GM19452 (cell line): ENCODE measurements at regions not wholly inside any gene's neighbourhood (a gene's known extent, or its start where the extent isn't known, plus 50 kb on each side); places are given as distances from the start of the nearest gene placed in this dataset.
"Not testable (repeated sequence)": the region's sequence is repeated elsewhere in the genome, so short reads cannot be mapped to it uniquely, and the experiment has no call there.

Experiments used
- ATAC-seq: cut with Tn5 transposase; IDR thresholded peaks from one replicate; pipeline ENCODE4 v1.9.1; 2021; ENCODE audit not compliant: unreplicated experiment

- ATAC-seq = no peak
Observed at GRCh38 chr4:34953145-34953799, 1291.0 kb downstream of the ARAP2 start.

DNA sequence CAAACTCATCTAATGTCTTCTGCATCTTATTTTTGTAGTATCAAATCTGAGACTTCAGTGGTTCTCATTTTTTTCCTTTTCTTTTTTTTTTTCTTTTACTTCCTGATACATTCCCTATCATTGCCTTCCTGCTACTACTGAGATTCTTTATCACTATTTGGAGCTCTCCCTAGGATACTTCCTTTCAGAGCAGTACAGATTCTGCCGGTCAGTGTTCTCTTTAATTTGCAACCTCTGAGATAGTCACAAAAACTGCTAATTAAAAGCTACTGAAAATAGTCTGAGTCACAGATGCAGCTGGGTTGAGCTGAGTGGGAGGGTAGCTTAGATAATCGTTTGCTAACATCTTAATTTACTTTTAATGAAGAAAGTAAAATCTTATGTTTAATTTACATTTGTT is 1279.7 kb downstream of the ARAP2 start:
- ATAC-seq = no peak

GRCh38 chr4:34972189-34972588 is 1272.1 kb downstream of the ARAP2 start:
- no peak for ATAC-seq

GRCh38 chr4:34973650-34974312 is 1270.5 kb downstream of the ARAP2 start:
- ATAC-seq = no peak

GRCh38 chr4:34974313-34974680 is 1270.0 kb downstream of the ARAP2 start:
- ATAC-seq = no peak

DNA sequence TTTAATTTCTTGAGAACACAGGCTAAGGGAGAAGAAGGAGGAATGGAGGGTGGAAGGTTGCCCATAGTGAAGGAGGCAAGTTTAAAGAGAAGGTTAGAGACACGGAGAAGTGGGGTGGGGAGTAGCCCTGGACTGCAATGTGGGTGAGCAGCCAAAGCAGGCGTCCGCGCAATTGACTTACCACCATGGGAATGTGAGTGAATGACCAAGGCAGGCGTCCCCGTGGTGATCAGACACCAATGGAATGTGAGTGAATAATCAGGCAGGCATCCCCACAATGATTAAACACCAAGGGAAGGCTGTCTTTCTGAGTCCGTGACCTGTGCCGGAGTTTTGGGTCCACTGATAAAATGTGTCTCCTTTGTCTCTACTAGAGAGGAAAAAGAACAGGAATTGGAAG is 1223.1 kb downstream of the ARAP2 start:
- ATAC-seq = not testable (repeated sequence)

DNA sequence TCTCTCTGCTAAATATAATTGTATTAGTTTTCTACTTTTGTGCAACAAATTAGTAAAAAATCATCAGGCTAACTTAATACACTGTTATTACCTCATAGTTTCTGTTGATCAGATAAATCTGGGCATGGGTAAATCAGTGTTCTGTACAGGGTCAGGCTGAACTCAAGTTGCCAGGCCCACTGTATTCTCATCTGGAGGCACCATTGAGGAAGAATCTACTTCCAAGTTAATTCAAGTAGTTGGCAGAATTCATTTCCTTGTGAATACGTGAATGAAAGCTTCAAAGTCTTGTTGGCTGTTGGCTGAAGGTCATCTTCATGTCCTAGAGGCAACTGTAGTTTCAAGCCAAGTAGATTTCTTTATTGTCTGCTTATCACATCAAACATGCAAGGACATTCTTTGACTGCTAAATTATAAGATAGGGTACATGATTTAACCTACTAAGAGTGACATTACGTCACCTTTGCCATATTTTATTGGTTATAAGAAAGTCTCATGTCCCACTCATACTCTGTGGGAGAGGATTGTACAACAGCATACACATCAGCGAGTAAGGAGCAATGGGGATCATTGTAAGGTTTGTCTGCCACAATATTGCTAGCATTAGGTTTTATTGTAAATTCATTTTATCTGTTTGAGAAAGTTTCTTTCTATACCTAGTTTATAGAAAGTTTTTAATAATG is 1219.0 kb downstream of the ARAP2 start:
- no peak for ATAC-seq

- no peak for ATAC-seq
Observed at GRCh38 chr4:35038079-35038805, 1206.1 kb downstream of the ARAP2 start.

- no peak for ATAC-seq
Observed at GRCh38 chr4:35038845-35039244, 1205.5 kb downstream of the ARAP2 start.

DNA sequence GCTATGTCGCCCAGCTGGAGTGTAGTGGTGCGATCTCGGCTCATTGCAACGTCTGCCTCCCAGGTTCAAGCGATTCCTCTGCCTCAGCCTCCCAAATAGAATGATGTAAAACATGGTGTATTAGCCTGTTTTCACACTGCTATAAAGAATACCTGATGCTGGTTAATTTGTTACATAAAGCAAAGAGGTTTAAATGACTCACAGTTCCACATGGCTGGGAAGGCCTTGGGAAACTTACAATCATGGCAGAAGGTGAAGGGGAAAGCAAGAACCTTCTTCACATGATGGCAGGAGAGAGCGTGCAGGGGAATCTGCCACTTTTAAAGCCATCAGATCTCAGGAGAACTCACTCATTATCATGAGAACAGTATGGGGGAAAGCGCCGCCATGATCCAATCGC is 1191.8 kb downstream of the ARAP2 start:
- ATAC-seq = no peak

GRCh38 chr4:35063031-35063570 is 1181.2 kb downstream of the ARAP2 start:
- ATAC-seq = no peak

DNA sequence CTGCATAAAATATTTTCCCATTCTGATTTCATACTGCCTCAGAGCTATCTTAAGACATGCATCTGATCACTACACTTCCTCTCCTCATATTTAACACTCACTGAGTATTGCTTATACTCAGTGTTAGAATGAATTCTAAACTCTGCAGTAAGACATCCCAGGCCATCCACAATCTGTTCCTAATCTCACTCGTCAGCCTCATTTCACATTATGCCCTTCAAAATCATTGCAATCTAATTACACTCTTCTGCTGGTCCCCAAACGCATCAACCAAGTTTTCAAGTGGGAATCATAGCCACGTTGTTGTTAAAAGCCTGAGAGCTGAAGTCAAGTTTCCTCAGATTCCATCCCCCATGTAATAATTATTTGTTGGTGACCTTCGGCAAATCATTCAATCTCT is 1177.9 kb downstream of the ARAP2 start:
- no peak for ATAC-seq

- no peak for ATAC-seq
Observed at GRCh38 chr4:35080799-35081198, 1163.5 kb downstream of the ARAP2 start.

DNA sequence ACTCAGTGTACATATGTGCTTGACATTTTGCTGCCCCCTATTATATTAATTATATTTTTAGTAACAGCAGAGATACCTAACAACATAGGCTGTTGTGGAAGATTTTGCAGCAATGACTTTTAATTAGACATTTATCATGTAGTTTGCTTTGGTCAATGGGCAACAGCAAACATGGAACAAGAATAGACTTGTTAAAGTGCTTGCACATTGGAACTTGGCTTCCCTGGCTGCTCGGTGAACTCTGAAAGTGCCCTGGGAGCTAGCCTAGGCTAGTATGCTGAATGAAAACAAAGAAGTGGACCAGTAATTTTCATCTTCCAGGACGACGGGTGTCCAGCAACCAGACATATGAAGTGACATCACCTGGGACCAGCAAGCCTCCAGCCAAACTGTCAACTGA is 1157.1 kb downstream of the ARAP2 start:
- ATAC-seq = no peak

DNA sequence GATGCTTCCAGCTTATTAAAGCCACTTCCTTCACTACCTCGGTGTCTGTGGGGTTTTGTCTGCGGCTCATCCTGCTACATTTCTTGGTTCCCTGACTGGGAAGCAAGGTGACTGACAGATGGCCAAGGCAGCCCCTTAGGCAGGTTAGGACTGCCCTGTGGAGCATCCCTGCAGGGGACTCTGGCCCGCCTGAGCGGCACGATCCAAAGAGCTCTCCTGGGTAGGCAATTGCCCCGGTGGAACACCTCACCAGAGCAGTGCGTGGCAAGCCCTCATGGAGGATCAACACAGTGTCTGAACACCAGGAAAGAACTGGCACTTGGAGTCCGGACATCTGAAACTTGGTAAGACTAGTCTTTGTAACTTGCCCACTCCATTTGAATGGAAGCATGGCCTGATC is 1143.4 kb downstream of the ARAP2 start:
- ATAC-seq = no peak

GRCh38 chr4:35102066-35102465 is 1142.2 kb downstream of the ARAP2 start:
- ATAC-seq = no peak

GRCh38 chr4:35105486-35105885 is 1138.8 kb downstream of the ARAP2 start:
- ATAC-seq = no peak

GRCh38 chr4:35106091-35106734 is 1138.1 kb downstream of the ARAP2 start:
- no peak for ATAC-seq

DNA sequence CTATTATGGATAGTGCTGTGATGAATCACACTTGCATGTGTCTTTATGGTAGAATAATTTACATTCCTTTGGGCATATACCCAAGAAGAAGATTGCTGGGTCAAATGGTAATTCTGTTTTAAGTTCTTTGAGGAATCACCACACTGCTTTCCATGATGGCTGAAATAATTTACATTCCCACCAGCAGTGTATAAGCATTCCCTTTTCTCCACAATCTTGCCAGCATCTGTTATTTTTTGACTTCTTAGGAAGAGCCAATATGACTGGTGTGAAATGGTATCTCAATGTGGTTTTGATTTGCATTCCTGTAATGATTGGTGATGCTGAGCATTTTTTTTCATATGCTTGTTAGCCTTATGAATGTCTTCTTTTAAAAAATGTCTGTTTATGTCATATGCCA is 1120.2 kb downstream of the ARAP2 start:
- ATAC-seq = no peak

DNA sequence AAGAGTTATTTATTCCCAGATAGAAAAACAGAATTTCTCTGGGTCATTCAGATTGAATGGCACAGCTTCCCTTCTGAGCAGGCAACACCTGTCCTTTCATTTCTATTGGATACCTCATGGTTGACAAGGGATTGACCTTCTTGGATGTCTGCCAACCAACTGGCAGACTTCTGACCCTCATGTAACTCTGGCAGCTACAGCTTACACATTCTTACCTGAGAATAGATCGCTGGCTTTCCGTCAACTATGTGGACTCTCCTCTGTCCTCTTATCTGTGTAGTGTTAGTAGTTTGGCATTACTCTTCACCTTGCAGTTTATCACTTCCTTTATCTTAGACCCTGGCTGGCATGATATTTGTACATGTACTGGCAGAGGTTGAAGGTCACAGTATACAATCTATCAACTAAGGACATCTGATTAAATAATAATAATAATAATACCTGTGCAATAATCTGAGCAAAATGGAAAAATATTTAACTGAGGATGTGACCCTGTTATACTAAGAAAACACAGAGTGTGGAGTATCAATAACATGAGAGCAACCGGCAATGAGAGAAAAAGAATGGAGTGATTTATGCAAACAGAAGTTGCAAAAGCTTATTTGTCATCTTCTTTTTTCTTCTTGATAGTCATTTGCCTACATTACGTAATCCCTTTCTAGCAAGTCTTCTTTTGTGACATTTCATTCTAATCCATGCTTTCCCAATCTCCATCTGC is 1118.2 kb downstream of the ARAP2 start:
- no peak for ATAC-seq
